ENCODE measurements at regions not wholly inside any gene's neighbourhood (a gene's known extent, or its start where the extent isn't known, plus 50 kb on each side); places are given as distances from the start of the nearest gene placed in this dataset.

- DNase-seq (ENCODE audit: low spot score) = no peak
These were observed 153.8 kb upstream of the S100G start for GRCh38 chrX:16496175-16496574.

GRCh38 chrX:16511796-16512776 is 137.9 kb upstream of the S100G start:
- DNase-seq (ENCODE audit: low spot score) = no peak

GRCh38 chrX:16516232-16516876 is 133.6 kb upstream of the S100G start:
- DNase-seq (ENCODE audit: low spot score) = no peak

- DNase-seq (ENCODE audit: low spot score) = no peak
These were observed 132.8 kb upstream of the S100G start for GRCh38 chrX:16517039-16517605.

GRCh38 chrX:16518131-16518530 is 131.8 kb upstream of the S100G start:
- no peak for DNase-seq (ENCODE audit: low spot score)

GRCh38 chrX:16524316-16524715 is 125.6 kb upstream of the S100G start:
- no peak for DNase-seq (ENCODE audit: low spot score)

- DNase-seq (ENCODE audit: low spot score) = no peak
These were observed 124.0 kb upstream of the S100G start for GRCh38 chrX:16526003-16526402.

- DNase-seq (ENCODE audit: low spot score) = no peak
These were observed 121.3 kb upstream of the S100G start for GRCh38 chrX:16528620-16529019.

Data from Ammon's horn (tissue), 1 donor.